SU-DHL-6 (cell line): ENCODE measurements at regions not wholly inside any gene's neighbourhood (a gene's known extent, or its start where the extent isn't known, plus 50 kb on each side); places are given as distances from the start of the nearest gene placed in this dataset.

Experiments used
- CTCF ChIP-seq: fragments of 200-600 bp; sonication (generic); IDR thresholded peaks from one replicate; pipeline ENCODE4 v1.5.1; 2017; ENCODE audit warnings: antibody characterized with exemption, mild to moderate bottlenecking, low read length, moderate library complexity; ENCODE audit not compliant: insufficient read depth, poor library complexity, severe bottlenecking
- EZH2phosphoT487 ChIP-seq: fragments of 200-600 bp; sonication (generic), shearing (Covaris generic); conservative IDR thresholded peaks from 2 replicates; pipeline ENCODE4 v1.6.1; 2018; ENCODE audit warnings: mild to moderate bottlenecking, antibody characterized with exemption, low read length, moderate library complexity, mixed read lengths

DNA sequence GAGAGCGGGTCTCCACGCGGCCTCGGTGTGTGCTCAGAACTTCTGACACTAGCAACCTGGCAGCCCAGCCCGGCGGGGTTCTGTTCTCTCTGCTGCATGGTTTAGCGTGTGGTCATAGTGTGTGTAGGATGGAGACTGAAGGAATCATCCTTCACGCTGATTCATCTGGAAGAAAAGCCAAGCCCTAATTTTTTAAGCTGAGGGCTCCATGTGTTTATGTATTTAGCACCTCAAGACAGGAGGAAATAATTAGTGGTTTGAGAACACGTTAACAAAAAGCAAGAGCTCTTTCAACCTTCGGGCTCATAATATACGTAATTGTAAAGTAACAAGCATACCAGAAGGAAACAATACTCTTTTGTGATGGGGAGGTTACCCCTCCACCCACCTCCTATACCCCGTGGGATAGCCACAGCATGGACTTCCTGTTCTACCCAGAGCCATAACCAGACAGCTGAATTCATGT lies 504.6 kb upstream of the MKI67 start:
- TF ChIP-seq CTCF: no peak
- TF ChIP-seq EZH2phosphoT487: no peak
